ENCODE measurements at regions not wholly inside any gene's neighbourhood (a gene's known extent, or its start where the extent isn't known, plus 50 kb on each side); places are given as distances from the start of the nearest gene placed in this dataset.

DNA sequence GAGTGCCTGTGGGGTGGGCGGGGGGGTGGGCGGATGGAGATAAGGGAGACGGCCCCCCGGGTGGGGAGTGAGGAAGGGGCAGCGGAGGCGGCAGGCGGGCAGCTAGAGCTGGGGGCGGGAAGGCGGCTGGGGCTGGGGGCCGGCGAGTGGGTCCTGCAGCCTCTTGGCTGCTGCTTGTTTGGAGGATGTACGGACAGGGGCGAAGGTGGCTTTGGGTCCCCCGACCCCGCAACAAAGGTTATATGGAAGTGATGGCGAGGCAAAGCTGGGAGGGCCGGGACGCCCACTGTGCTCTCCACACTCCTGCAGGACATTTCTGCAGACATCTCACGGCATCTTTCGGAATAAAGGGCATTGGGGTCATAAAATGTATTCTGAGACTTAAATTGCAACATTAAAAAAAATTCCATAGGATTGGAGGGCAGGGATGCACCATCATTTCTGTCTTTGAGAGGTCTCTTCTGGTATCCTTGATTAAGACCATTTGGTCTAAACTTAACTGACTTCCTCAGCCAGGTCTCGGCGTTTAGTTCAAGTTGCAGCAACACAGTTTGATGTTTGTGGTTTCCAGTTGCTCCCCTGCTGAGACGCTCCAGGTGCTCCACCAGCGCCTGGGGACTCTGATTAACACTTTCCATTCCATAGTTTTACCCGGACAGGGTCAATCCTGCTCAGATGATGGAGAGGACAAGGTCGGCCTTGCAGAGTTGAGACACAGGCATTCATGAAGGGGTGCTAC, 101.6 kb upstream of the SSBP2 start:
- TF ChIP-seq, protein P1, sequence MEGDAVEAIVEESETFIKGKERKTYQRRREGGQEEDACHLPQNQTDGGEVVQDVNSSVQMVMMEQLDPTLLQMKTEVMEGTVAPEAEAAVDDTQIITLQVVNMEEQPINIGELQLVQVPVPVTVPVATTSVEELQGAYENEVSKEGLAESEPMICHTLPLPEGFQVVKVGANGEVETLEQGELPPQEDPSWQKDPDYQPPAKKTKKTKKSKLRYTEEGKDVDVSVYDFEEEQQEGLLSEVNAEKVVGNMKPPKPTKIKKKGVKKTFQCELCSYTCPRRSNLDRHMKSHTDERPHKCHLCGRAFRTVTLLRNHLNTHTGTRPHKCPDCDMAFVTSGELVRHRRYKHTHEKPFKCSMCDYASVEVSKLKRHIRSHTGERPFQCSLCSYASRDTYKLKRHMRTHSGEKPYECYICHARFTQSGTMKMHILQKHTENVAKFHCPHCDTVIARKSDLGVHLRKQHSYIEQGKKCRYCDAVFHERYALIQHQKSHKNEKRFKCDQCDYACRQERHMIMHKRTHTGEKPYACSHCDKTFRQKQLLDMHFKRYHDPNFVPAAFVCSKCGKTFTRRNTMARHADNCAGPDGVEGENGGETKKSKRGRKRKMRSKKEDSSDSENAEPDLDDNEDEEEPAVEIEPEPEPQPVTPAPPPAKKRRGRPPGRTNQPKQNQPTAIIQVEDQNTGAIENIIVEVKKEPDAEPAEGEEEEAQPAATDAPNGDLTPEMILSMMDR (IDR thresholded peaks at IDR 0.05; ENCODE audit: low read depth, low read length) = no peak
- H3K4me3 ChIP-seq (ENCODE audit: low read depth, low read length) = peak overlapping the region; percentile 51

DNA sequence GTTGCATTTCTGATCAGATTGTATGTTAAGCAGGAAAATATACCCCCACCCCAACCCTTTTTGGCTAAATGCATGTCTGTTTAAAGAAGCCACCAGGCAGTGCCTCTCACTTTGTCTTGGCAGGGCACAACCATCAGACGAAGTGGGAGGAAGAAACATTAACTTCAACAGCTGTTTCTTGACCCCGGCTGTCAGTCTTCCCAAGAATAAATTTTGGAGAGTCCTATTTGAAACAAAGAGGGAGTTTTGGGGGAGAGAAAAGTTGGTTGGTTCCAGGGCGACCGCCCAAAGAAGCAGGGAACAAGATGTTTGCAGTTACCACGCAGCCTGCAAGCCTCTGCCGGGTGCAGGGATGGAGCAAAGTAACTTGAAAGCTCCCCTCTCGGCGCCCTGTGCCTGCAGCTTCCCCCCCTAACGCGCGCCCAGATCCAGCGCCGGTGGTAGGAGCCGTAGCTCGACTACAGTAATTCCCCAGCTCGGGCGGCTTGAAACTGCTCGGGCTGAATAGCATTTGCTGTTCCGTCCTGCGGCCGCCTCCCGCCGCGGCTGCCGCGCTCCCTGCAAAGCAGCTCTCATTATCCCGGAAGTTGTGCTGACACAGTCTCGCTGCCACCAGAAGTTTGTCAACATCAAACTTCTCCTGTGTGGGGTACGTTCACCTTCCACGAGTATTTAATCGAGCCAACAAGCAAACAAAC, 100.7 kb upstream of the SSBP2 start:
- H3K4me3 ChIP-seq (ENCODE audit: low read depth, low read length) = peak overlapping the region; percentile 51
- TF ChIP-seq, protein P1 (IDR thresholded peaks at IDR 0.05; ENCODE audit: low read depth, low read length) = no peak

DNA sequence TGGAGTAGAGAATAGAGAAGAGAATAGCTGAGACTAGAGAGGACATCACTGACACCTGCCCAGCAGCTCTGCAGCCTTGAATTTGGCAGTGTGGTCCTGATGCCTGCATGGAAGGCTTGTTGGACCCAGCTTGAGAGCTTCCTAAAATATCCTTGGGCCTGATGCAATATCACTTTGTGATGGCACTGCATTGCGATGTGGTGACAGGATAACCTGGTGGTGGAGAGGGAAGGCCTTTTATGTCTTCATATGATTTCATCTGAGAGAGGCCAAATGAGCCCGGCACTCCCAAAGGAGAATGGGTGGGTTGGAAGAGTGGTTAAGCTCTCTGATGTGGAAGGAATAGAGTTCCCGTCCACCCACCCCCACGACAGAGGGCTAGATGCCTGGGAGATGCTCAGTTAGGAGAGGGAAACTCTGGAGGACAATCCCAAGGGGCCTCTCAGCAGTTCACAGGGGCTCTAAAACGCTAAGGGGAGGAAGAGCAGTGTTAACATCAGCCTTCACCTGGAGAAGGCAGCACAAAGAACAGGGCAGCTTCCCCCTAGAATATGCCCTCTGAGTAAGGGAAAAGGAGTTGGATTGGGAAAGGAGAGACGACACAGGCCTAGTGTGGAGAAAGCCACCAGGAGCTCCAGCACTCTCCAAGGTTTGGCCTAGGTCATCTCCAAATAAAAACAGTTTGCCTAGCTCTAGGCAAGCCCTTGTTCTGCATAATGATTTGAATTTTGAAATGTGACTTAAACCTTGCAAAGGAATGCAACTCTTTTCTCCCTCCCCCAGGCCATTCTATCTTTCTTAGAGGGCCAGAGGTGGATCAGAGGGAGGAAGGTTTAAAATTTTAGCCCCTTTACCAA, 99.8 kb upstream of the SSBP2 start:
- peak overlapping the region; percentile 51; the same call in 1 of the 2 replicates for H3K4me3 ChIP-seq (ENCODE audit: low read depth, low read length)
- TF ChIP-seq, protein P1 (IDR thresholded peaks at IDR 0.05; ENCODE audit: low read depth, low read length) = no peak

DNA sequence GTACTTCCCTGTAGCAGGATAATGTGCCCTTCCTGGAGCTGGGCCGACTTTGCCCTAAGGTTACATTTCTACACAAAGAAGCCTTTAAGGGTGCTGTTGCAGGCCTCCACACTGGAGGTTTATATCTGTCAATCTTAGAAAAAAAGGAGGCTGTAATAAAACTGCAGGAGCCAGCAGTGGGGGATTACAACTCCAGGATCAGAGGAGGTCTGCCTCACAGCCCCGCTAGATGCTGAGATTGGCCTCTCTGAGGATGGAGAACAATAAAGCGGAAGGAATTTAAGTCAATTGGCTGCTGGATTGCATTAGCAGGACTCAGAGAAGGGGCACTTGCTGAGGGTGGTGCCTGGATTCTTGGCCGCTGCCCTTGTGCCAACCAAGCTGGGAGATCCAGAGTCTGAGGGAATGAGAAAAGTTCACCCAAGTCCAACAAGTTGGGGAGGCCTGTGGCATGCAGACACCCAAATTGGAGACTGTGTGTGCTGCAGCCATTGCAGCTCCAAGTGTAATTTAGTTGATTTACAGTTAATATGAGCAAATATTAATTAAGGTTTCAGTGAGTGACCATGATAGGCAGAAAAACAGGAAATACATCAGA, 99.0 kb upstream of the SSBP2 start:
- no peak overlapping the region for H3K4me3 ChIP-seq (ENCODE audit: low read depth, low read length)
- TF ChIP-seq, protein P1 (IDR thresholded peaks at IDR 0.05; ENCODE audit: low read depth, low read length) = no peak

DNA sequence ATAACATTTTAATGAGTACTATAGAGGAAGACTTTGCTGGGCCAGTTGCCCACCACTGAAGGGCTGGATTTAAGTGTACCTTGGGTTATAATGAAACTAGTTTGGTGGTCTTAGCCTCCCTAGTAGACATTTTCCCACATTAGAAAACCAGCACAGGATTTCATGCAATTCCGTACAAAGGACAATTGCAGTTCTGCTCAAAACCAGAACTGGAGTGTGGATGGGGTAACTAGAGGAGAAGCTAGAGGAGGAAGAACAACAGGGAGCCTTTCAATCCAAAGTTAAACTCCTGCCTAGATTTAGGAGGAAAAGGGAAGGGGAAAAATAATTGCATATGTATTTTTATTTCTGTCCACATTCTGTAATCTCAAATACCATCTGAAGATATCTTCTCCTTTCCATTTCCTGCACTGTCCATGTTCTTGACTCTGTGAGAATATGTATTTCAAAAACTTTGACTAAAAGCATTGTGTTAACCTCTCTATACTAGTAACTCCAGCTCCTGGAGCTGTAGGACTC, 97.5 kb upstream of the SSBP2 start:
- TF ChIP-seq, protein P1 (IDR thresholded peaks at IDR 0.05; ENCODE audit: low read depth, low read length) = no peak
- H3K4me3 ChIP-seq (ENCODE audit: low read depth, low read length) = no peak overlapping the region

DNA sequence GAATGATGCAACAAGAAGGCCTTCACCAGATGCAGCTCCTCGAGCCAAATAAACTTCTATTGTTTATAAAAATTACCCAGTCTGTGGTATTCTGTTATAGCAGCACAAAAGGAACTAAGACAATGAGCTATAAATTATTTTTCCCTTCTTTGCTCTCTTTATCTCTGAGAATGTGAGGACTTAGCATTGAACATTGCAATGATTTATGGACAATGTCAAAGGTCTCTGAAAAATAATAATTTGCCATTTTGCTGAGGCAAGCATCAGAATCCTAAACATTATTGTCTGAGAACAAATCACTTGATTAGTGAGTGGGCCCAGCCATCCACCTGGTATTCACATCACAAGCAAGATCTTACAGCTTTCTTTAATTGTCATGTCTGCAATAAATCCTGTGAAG, 95.4 kb upstream of the SSBP2 start:
- TF ChIP-seq, protein P1 (IDR thresholded peaks at IDR 0.05; ENCODE audit: low read depth, low read length) = no peak
- no peak overlapping the region for H3K4me3 ChIP-seq (ENCODE audit: low read depth, low read length)
